GM23338 (cell line): ENCODE measurements at regions not wholly inside any gene's neighbourhood (a gene's known extent, or its start where the extent isn't known, plus 50 kb on each side); places are given as distances from the start of the nearest gene placed in this dataset.
"Not testable (repeated sequence)": the region's sequence is repeated elsewhere in the genome, so short reads cannot be mapped to it uniquely, and the experiment has no call there.

Experiments used
- ATAC-seq: fragments of 200-7000 bp; cut with Tn5 transposase; 3 replicates; pipeline ENCODE4 v1.9.1; 2020
- DNase-seq: peaks from one replicate; pipeline ENCODE4 v3.0.0-alpha.2; 2015; ENCODE audit warnings: low spot score
- H2AFZ ChIP-seq: fragments of 200-600 bp; sonication (generic); 2 replicates; pipeline ENCODE4 v1.8.0; 2016; ENCODE audit warnings: antibody characterized with exemption, mild to moderate bottlenecking, moderate library complexity
- H3F3A ChIP-seq: fragments of 200-600 bp; sonication (generic); replicated peaks from 2 replicates; pipeline ENCODE4 v1.8.0; 2017; ENCODE audit warnings: antibody characterized with exemption, mixed run types, low read depth
- H3K27ac ChIP-seq: fragments of 200-600 bp; sonication (generic); 2 replicates; pipeline ENCODE4 v1.6.1; 2016; ENCODE audit warnings: low read depth
- H3K27me3 ChIP-seq: fragments of 200-600 bp; sonication (generic); 2 replicates; pipeline ENCODE4 v1.8.0; 2016; ENCODE audit warnings: mild to moderate bottlenecking, mixed run types, moderate library complexity; ENCODE audit not compliant: insufficient read depth
- H3K36me3 ChIP-seq: fragments of 200-600 bp; sonication (generic); 2 replicates; pipeline ENCODE4 v1.8.0; 2016; ENCODE audit warnings: mild to moderate bottlenecking; ENCODE audit not compliant: insufficient read depth
- H3K4me1 ChIP-seq: fragments of 200-600 bp; sonication (generic); 2 replicates; pipeline ENCODE4 v1.8.0; 2016; ENCODE audit warnings: mild to moderate bottlenecking, moderate library complexity; ENCODE audit not compliant: insufficient read depth
- H3K4me2 ChIP-seq: fragments of 200-600 bp; sonication (generic); 2 replicates; pipeline ENCODE4 v1.7.1; 2017; ENCODE audit warnings: mixed run types
- H3K4me3 ChIP-seq: fragments of 200-600 bp; sonication (generic); 2 replicates; pipeline ENCODE4 v1.6.1; 2016; ENCODE audit warnings: mixed run types
- H3K79me2 ChIP-seq: fragments of 200-600 bp; sonication (generic); replicated peaks from 2 replicates; pipeline ENCODE4 v1.8.0; 2017; ENCODE audit warnings: mild to moderate bottlenecking; ENCODE audit not compliant: insufficient read depth
- H3K9me2 ChIP-seq: fragments of 200-600 bp; sonication (generic); 2 replicates; pipeline ENCODE4 v1.8.0; 2017; ENCODE audit not compliant: insufficient read depth
- H4K20me1 ChIP-seq: fragments of 200-600 bp; sonication (generic); replicated peaks from 2 replicates; pipeline ENCODE4 v1.8.0; 2017; ENCODE audit warnings: mild to moderate bottlenecking; ENCODE audit not compliant: insufficient read depth
- H3K27ac Mint-ChIP-seq: 2 replicates; pipeline ENCODE4 v1.8.0; 2020; ENCODE audit warnings: inconsistent platforms, mild to moderate bottlenecking, moderate library complexity, mixed read lengths
- H3K27me3 Mint-ChIP-seq: 3 replicates; pipeline ENCODE4 v1.8.0; 2022; ENCODE audit warnings: low read depth, mild to moderate bottlenecking, moderate library complexity, mixed read lengths, inconsistent platforms; ENCODE audit not compliant: insufficient read depth, poor library complexity
- H3K36me3 Mint-ChIP-seq: 3 replicates; pipeline ENCODE4 v1.8.0; 2021; ENCODE audit warnings: low read depth, mild to moderate bottlenecking, inconsistent platforms, moderate library complexity, mixed read lengths
- H3K4me1 Mint-ChIP-seq: 3 replicates; pipeline ENCODE4 v1.8.0; 2020; ENCODE audit warnings: mild to moderate bottlenecking, inconsistent platforms, mixed read lengths
- H3K4me3 Mint-ChIP-seq: 3 replicates; pipeline ENCODE4 v1.8.0; 2021; ENCODE audit warnings: moderate library complexity, mild to moderate bottlenecking, inconsistent platforms, mixed read lengths
- H3K9me3 Mint-ChIP-seq: 3 replicates; pipeline ENCODE4 v1.8.0; 2020; ENCODE audit warnings: moderate library complexity, mild to moderate bottlenecking, inconsistent platforms, mixed read lengths
- CREB1 ChIP-seq: fragments of 250-450 bp; sonication (Bioruptor Pico); IDR thresholded peaks from 2 replicates; pipeline ENCODE4 v1.5.0; 2020; ENCODE audit warnings: low read depth, mild to moderate bottlenecking, moderate library complexity
- ETS1 ChIP-seq: IDR thresholded peaks from 2 replicates; pipeline ENCODE4 v1.6.1; 2016; ENCODE audit warnings: antibody characterized with exemption
- EZH2 ChIP-seq: fragments of 200-600 bp; sonication (generic); IDR thresholded peaks from one replicate; pipeline ENCODE4 v1.8.0; 2017; ENCODE audit warnings: antibody characterized with exemption, mild to moderate bottlenecking, low read depth; ENCODE audit not compliant: unreplicated experiment
- REST ChIP-seq: IDR thresholded peaks from one replicate; pipeline ENCODE4 v1.6.1; 2018; ENCODE audit warnings: antibody characterized with exemption; ENCODE audit not compliant: unreplicated experiment
- STAT1 ChIP-seq: IDR thresholded peaks from one replicate; pipeline ENCODE4 v1.6.1; 2016; ENCODE audit warnings: antibody characterized with exemption; ENCODE audit not compliant: unreplicated experiment
- ZNF114 ChIP-seq: fragments of 250-450 bp; sonication (Bioruptor Pico); IDR thresholded peaks from 2 replicates; pipeline ENCODE4 v1.5.0; 2020; ENCODE audit warnings: mild to moderate bottlenecking, moderate library complexity
- ZNF331 ChIP-seq: fragments of 250-450 bp; sonication (Bioruptor Pico); IDR thresholded peaks from 2 replicates; pipeline ENCODE4 v1.5.0; 2020; ENCODE audit warnings: low read depth, mild to moderate bottlenecking, moderate library complexity
- ZNF462 ChIP-seq: fragments of 250-450 bp; sonication (Bioruptor Pico); IDR thresholded peaks from 2 replicates; pipeline ENCODE4 v1.5.0; 2020; ENCODE audit warnings: mild to moderate bottlenecking, moderate library complexity

GRCh38 chrX:35443091-35443582 lies 355.0 kb upstream of the MAGEB16 start:
- H3K27ac ChIP-seq, H3K27ac Mint-ChIP-seq, H3K36me3 ChIP-seq, H3K27me3 ChIP-seq, H3K4me3 ChIP-seq, H3F3A ChIP-seq, H3K4me3 Mint-ChIP-seq, H3K27me3 Mint-ChIP-seq, H2AFZ ChIP-seq, H4K20me1 ChIP-seq, DNase-seq, H3K4me2 ChIP-seq, H3K9me2 ChIP-seq, ATAC-seq, H3K79me2 ChIP-seq: not testable (repeated sequence)
- peaks cover 17% of the 10 kb centered on the region; the same call in 1 of the 2 replicates for H3K4me1 ChIP-seq
- H3K4me1 Mint-ChIP-seq, result peaks cover 17% of the 10 kb centered on the region
- H3K9me3 Mint-ChIP-seq, result peaks cover 36% of the 10 kb centered on the region
- peaks cover 28% of the 10 kb centered on the region; the same call in 2 of the 3 replicates for H3K36me3 Mint-ChIP-seq

GRCh38 chrX:35444671-35445355 lies 353.3 kb upstream of the MAGEB16 start:
- peaks cover 15% of the 10 kb centered on the region; the same call in 2 of the 3 replicates for H3K36me3 Mint-ChIP-seq
- Histone ChIP-seq H4K20me1 (no peaks in the 10 kb centered on the region), H3K27ac (no peak overlapping the region), H3K4me1 (peaks cover 17% of the 10 kb centered on the region; the same call in 1 of the 2 replicates), H3K36me3 (no peaks in the 10 kb centered on the region), H3K4me3 (no peak overlapping the region), H2AFZ (no peak overlapping the region), H3K9me2 (no peaks in the 10 kb centered on the region; the same call in 1 of the 2 replicates), H3K4me2 (0 out of 2 replicates have a peak overlapping the region, but pooled peaks have one; percentile 41), H3K79me2 (no peaks in the 10 kb centered on the region), H3F3A (no peaks in the 10 kb centered on the region), H3K27me3 (no peaks in the 10 kb centered on the region)
- H3K4me3 Mint-ChIP-seq, result no peak overlapping the region
- ATAC-seq (no peak; the same call in 1 of the 3 replicates), DNase-seq (peak; percentile 21)
- H3K27me3 Mint-ChIP-seq, result peaks cover 2% of the 10 kb centered on the region
- peaks cover 21% of the 10 kb centered on the region for H3K9me3 Mint-ChIP-seq
- peaks cover 17% of the 10 kb centered on the region for H3K4me1 Mint-ChIP-seq
- no peak overlapping the region for H3K27ac Mint-ChIP-seq
- no peak for TF ChIP-seq ZNF331 (CRISPR knock-in tag)
- TF ChIP-seq ETS1, result no peak
- no peak for TF ChIP-seq REST
- TF ChIP-seq CREB1 (CRISPR knock-in tag), result no peak
- no peak for TF ChIP-seq STAT1
- TF ChIP-seq EZH2, result no peak
- TF ChIP-seq ZNF462 (CRISPR knock-in tag), result no peak
- TF ChIP-seq ZNF114 (CRISPR knock-in tag), result no peak
